Pulmonary artery endothelial cell (primary cell): ENCODE measurements at regions not wholly inside any gene's neighbourhood (a gene's known extent, or its start where the extent isn't known, plus 50 kb on each side); places are given as distances from the start of the nearest gene placed in this dataset.
A peak's percentile ranks its signal among the peaks of the same experiment; 100 is the strongest.
"Not testable (repeated sequence)": the region's sequence is repeated elsewhere in the genome, so short reads cannot be mapped to it uniquely, and the experiment has no call there.

ENCODE experiments used
- DNase-seq: peaks from one replicate; pipeline ENCODE4 v3.0.0-alpha.2; 2011; ENCODE audit warnings: low read depth, low spot score

DNA sequence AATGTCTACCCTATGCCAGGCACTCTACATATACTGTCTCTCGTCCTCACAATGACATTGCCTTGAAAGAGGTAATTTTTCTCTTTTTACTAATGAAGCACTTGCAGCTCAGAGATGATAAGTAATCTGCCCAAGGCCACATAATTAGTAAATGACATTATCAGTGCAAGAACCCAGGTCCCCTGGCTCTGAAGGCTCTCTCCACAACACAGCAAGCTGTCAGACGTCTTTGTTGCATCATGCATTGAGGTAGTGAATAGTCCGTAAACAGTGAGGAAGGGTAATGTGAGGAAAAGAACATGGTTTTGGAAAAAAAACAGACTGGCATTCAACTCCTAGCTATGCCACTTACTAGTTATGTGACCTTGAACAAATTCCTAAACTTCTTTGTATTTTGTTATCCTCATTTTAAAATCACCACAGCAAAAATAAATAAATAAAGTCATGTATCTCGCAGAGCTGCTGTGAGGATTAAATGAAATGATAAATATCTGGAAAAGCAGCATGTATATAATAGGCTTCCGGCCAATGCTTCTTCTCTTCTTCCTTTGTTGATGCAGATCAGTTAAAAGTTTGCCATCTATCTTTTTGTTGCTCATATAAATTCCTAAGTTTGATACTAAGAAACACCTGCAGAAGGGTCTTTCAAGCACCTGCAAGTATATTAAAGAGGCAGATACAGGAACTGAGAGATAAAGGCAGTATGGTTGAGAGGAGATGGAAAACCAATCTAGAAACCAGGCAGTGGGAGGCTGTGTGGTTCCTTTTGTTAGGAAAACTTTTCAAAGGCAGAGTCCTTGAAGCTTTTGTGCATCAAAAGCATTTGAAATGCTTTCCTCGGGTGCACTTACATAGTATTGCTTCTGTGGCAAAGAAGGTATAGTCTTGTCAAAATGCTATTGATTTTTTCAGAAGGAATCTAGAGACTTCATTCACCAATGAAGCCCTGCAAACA is 82.8 kb downstream of the BTG1 start:
- DNase-seq, result no peak

DNA sequence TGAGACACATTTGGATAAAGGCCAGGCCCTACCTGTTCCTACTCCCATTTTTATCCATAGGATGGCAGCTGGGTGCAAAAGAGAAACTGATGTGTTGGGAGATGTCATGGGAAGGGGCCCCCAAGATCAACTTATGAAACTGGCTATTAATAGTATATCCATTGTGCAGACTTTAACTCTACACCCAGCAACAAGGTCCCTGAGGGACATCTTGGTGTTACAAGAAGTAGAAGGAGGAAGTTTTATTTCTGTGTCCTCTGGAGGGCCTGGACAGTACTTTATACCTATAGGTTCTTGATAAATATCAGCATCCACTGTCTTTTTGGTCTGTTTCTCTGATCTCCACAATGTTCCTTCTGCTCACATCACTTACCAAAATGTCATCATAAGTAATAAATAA is 84.6 kb downstream of the BTG1 start:
- DNase-seq, result no peak

GRCh38 chr12:92059960-92060359 is 85.7 kb downstream of the BTG1 start:
- no peak for DNase-seq

- DNase-seq, result no peak
Measured at GRCh38 chr12:92058664-92059063, 87.0 kb downstream of the BTG1 start.

DNA sequence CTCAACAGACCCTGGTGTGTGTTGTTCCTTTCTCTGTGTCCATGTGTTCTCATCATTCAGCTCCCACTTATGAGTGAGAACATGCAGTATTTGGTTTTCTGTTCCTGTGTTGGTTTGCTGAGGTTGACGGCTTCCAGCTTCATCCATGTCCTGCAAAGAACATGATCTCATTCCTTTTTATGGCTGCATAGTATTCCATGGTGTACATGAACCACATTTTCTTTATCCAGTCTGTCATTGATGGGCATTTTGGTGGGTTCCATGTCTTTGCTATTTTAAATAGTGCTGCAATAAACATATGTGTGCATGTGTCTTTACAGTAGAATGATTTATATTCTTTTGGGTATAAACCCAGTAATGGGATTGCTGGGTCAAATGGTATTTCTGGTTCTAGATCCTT is 88.9 kb downstream of the BTG1 start:
- not testable (repeated sequence) for DNase-seq

GRCh38 chr12:92056290-92056689 is 89.4 kb downstream of the BTG1 start:
- DNase-seq, result no peak

- DNase-seq, result no peak
Measured at GRCh38 chr12:92055877-92056276, 89.8 kb downstream of the BTG1 start.

- DNase-seq, result no peak
Measured at GRCh38 chr12:92051441-92051840, 94.2 kb downstream of the BTG1 start.

DNA sequence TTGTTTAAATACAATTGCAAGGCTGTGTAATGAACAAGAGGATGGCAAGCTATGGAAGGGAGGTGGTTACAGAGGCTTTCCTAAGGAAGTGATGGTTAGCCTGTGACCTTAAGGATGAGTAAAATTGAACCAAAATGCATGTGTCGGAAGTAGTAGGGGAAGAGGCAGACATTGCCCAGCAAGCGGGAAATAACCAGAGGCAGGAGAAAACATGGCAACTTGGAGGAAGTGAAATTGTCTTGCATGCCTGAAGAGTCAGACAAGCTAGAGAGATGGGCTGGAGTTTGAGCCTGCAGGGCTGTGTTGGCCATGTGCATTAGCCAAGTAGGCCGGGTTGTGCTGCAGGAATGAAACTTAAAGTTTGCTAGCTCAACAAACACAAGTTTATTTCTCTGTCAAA is 96.2 kb downstream of the BTG1 start:
- no peak for DNase-seq

DNA sequence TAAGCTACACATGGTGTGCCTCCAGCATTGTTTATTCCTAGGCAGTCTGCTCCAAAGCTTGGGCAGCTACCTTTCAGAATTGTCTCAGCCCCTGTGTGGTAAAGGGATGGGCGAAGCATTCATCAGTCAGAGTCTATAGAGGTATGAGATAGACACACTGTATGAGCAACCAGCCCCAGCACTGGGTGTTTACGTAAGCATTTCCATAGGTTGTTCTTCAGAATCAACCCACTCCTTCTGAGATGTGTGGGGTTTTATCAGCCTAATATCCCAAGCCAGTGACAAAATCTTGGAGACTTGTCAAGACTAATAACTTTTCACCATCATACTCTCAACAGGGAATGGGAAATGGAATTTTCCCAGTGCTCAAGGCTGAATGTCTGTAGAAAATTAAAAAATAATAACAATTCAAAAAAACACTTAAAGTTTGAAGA is 98.2 kb downstream of the BTG1 start:
- no peak for DNase-seq

GRCh38 chr12:92046557-92047392 is 98.9 kb downstream of the BTG1 start:
- no peak for DNase-seq

DNA sequence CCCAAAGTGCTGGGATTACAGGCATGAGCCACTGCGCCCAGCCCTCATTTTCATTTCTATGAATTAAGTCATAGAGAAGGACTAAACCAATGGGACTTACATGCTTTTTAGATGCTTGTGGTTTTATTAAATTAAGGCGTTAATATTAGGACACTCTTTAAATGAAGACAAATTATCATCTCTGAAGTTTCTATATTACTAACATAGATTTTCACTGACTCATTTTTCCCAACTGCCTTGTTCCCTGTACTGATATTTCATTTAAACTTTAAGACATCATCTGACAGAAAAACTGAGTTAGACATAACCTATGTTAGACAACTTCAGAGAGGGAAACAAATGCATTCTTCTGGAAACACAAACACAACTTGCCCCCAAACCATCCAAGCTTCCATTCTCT is 99.8 kb downstream of the BTG1 start:
- no peak for DNase-seq

DNA sequence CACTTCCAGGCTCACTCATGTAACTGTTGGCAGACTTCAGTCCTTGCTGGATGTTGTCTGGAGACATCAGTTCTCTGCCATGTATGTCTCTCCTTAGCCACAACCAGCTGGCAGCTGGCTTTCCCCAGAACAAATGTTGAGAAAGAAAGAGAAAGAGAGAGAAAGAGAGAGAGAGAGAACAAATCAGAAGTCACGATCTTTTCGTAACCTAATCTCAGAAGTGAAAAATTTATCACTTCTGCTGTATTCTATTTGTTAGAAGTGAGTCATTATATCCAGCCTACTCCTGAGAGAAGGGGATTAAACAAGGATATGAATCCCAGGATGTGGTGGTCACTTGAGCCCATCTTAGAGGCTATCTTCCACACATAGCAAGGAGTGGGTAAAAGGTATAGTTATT is 101.2 kb downstream of the BTG1 start:
- DNase-seq, result no peak

DNA sequence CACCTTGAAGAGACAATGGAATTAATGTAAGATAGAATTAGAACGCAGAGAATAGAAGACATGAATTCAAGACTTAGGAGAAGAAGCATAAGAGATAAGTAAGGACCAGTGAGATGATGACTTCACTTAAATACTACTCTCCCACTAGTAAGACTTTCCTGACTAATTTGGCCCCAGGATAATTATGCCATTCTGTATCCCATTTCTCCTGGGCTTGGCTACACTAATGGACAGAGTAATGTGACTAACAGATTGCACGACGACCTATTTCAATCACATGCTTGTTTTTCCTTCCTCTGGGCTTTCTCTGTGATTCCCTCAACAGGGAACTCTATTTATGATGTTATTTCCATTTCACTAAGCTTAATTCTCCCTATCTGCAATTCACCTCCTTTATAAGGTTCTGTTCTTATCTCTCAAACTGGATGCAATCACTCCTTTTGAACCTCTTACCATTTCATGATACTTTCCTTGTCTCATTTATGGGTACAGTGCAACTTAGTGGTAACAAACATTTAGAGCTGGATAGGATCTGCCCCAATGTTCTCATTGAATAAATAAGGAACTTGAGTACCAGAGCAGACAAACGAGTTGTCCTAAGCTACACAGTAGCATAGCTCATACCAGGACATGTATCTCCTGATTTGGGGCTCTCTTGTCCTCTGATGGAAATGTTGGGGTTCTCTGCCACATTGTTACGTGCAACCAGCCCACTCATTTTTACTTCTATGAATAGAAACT is 102.7 kb downstream of the BTG1 start:
- DNase-seq, result no peak

DNA sequence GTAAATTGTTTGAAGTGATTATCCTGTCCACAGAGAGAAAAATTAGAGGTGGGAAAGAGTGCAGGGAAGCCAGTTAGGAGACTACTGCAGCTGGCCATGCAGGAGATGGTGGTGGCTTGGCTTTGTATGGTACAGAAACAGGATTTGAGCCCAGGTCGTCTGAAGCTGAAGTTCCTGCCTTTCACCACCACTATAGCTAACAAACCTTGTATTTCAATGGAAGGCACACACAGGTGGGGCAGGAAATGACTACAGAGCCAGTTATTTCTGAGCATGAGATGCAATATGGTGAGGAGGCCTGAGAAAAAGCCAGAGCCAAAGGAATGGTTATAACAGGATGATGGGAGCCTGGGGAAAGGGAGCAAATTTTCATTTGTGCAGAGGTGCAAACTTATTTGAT is 103.9 kb downstream of the BTG1 start:
- DNase-seq, result no peak

- no peak for DNase-seq
Measured at GRCh38 chr12:92039046-92039445, 106.6 kb downstream of the BTG1 start.

DNA sequence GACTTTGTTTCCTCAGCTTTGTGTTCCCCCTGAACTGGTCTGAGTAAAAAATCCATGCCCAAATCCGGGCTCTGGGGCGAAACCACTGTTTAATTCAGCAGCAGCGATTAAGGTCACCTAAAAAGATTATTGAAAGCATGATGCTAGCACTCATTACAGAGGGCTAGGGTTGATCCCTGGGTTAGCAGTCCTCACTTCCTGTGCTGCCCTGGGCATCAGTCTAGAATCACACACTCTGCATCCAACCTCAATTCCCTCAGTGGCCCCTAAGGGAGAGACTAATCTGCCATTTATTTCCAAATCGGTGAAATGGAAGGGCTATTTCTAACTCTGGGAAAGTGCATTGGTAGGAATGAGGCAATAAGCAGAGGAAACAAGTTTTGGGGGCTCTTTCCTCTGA is 107.2 kb downstream of the BTG1 start:
- no peak for DNase-seq

GRCh38 chr12:92036771-92037453 is 108.7 kb downstream of the BTG1 start:
- DNase-seq, result no peak

DNA sequence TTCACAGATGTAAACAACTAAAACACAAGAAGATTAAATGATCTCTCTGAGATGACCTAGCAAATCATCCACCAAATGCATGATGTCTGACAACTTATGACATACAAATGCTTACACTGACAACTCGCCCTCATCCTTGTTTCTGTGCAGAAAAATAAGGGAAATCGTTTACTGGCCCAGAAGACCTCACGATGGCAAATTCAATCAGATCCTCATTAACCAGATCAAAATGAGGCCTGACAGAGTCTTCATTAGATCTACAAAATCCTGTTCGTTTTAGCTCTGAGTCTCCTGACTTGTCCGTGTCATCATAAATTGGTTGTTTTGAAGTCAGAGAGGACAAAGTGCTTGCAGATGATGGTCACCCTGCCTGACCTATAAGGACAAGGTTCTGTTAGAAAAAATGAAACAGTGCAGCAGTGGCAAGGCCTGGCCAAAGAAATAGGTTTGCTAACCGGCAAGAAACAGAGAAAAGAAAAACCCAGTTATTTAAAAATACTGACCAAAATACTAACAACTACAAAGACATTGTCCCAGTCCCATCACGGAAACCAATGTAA is 109.5 kb downstream of the BTG1 start:
- DNase-seq, result no peak

DNA sequence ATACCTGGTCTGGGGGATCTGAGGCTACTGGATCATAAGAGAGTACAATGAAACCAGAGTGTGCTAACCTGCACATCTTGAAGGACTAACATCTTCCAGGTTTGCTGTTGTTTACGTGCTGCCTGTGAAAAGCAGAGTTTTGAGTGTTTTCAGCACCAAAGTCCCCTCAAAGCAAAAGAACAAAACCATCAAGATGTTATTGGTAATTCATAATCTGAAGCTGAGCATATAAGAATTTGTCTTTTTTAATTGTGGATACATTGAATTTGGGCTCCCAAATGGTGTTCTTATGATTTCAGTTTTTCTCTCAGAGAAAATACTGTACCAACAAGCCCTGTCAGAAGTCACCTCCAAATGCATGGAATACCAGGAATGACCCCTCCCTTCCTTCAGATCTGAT is 110.2 kb downstream of the BTG1 start:
- no peak for DNase-seq

DNA sequence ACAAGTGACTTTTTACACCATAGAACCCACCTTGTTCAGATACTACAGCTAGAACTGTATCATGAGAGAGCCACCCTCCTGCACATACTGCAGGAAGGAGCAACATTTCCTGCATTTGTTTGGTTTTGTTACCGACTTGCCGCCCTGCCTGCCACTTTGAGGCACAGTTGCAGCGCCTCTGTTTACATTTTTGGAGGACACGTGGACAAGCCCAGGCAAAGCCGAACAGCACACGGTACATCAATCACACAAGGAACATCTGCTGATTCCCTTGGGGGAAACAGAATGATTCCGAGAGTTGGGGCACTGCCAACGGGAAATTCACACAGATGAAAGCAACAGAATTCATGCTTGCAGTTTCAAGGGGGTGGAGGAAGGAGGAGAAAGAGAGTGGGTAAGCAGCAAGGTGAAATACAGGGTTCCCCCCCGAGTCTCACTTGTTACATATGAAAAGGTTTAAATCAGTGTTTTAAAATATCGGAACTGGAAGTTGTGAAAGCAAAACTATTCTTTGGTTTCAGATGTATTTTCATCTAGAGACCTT is 110.7 kb downstream of the BTG1 start:
- DNase-seq, result peak; percentile 47
